PC-9 (cell line): ENCODE measurements at regions not wholly inside any gene's neighbourhood (a gene's known extent, or its start where the extent isn't known, plus 50 kb on each side); places are given as distances from the start of the nearest gene placed in this dataset.

Source experiments
- EZH2 ChIP-seq: fragments of 200-600 bp; sonication (generic); IDR thresholded peaks from 2 replicates; pipeline ENCODE4 v1.8.0; 2017; ENCODE audit warnings: antibody characterized with exemption, low read depth
- TF ChIP-seq, protein P1 (sequence below): fragments of 200-600 bp; sonication (generic); conservative IDR thresholded peaks from 2 replicates; pipeline ENCODE4 v1.6.1; 2017; ENCODE audit warnings: mixed run types, antibody characterized with exemption, mild to moderate bottlenecking, moderate library complexity

DNA sequence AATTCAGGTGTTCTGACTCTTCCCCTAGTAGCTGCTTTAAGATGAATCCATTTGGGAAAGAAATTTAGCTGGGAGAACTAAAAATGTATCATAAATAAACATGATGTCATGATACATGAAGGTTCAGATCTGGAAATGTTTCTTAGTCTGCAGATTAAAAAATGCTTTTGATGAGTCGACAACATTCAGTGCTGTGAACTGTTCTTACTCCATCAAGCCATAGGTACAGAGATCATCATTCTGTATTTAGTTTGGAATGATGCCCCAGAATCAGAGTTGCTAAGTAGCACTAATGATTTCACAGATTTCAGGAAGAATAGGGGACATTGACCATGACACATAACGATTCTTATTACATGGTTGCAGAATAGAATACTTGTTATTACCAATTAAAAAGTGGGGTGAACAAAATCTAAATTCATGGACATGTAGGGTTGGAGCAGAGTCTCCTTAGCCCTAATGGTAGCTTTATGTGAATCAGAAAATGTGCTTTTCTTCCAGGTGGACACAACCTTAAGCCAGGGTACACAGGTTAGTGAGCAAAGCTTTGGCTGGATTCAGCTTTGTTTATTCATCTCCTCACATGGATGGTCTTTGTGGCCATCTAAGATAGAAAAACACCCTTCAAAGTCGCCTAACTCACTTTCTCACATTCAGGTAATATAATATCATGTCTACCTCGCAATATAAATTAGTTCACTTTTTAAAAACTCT is 205.4 kb upstream of the SEL1L start:
- TF ChIP-seq, protein P1, sequence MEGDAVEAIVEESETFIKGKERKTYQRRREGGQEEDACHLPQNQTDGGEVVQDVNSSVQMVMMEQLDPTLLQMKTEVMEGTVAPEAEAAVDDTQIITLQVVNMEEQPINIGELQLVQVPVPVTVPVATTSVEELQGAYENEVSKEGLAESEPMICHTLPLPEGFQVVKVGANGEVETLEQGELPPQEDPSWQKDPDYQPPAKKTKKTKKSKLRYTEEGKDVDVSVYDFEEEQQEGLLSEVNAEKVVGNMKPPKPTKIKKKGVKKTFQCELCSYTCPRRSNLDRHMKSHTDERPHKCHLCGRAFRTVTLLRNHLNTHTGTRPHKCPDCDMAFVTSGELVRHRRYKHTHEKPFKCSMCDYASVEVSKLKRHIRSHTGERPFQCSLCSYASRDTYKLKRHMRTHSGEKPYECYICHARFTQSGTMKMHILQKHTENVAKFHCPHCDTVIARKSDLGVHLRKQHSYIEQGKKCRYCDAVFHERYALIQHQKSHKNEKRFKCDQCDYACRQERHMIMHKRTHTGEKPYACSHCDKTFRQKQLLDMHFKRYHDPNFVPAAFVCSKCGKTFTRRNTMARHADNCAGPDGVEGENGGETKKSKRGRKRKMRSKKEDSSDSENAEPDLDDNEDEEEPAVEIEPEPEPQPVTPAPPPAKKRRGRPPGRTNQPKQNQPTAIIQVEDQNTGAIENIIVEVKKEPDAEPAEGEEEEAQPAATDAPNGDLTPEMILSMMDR = no peak
- TF ChIP-seq EZH2 = no peak
